Astrocyte (in vitro differentiated cells and primary cell): ENCODE measurements at regions not wholly inside any gene's neighbourhood (a gene's known extent, or its start where the extent isn't known, plus 50 kb on each side); places are given as distances from the start of the nearest gene placed in this dataset.

ENCODE experiments used
- DNase-seq: peaks from one replicate; pipeline ENCODE4 v3.0.0-alpha.2; 2010; ENCODE audit warnings: low read depth
- FAIRE-seq: peaks from 2 replicates; lab custom pipeline; 2011; peaks lifted over from hg19 to GRCh38; lab: Jason Lieb, UNC
- H2AFZ ChIP-seq: 2 replicates; pipeline ENCODE4 v1.6.0; 2012; ENCODE audit warnings: low read depth, low read length, inconsistent platforms
- H3K27ac ChIP-seq: 2 replicates; pipeline ENCODE4 v1.5.1; 2011; ENCODE audit warnings: low read depth, low read length, inconsistent platforms
- H3K27me3 ChIP-seq: 2 replicates; pipeline ENCODE4 v1.6.0; 2011; ENCODE audit warnings: low read length, inconsistent platforms; ENCODE audit not compliant: insufficient read depth
- H3K36me3 ChIP-seq: 2 replicates; pipeline ENCODE4 v1.5.1; 2011; ENCODE audit warnings: low read length, inconsistent platforms; ENCODE audit not compliant: insufficient read depth
- H3K4me1 ChIP-seq: 2 replicates; pipeline ENCODE4 v1.5.1; 2011; ENCODE audit warnings: low read length, inconsistent platforms; ENCODE audit not compliant: insufficient read depth
- H3K4me2 ChIP-seq: 2 replicates; pipeline ENCODE4 v1.6.0; 2012; ENCODE audit warnings: low read length, inconsistent platforms
- H3K4me3 ChIP-seq: 2 replicates; pipeline ENCODE4 v1.5.1; 2011; ENCODE audit warnings: low read depth, mild to moderate bottlenecking, low read length, inconsistent platforms; ENCODE audit not compliant: insufficient read depth
- H3K79me2 ChIP-seq: 2 replicates; pipeline ENCODE4 v1.6.0; 2012; ENCODE audit warnings: mild to moderate bottlenecking, low read length, inconsistent platforms; ENCODE audit not compliant: insufficient read depth
- H3K9ac ChIP-seq: 2 replicates; pipeline ENCODE4 v1.6.0; 2012; ENCODE audit warnings: mild to moderate bottlenecking, low read length, inconsistent platforms
- H3K9me3 ChIP-seq: 2 replicates; pipeline ENCODE4 v1.5.1; 2012; ENCODE audit warnings: low read depth, mild to moderate bottlenecking, low read length, inconsistent platforms; ENCODE audit not compliant: insufficient read depth
- H4K20me1 ChIP-seq: 2 replicates; pipeline ENCODE4 v1.6.0; 2012; ENCODE audit warnings: low read length, inconsistent platforms; ENCODE audit not compliant: insufficient read depth
- H3K27ac Mint-ChIP-seq: one replicate; pipeline ENCODE4 v1.8.0; 2021; ENCODE audit warnings: mild to moderate bottlenecking, mixed read lengths; ENCODE audit not compliant: unreplicated experiment
- H3K27me3 Mint-ChIP-seq: one replicate; pipeline ENCODE4 v1.8.0; 2021; ENCODE audit warnings: low read depth, mixed read lengths; ENCODE audit not compliant: unreplicated experiment
- H3K36me3 Mint-ChIP-seq: one replicate; pipeline ENCODE4 v1.8.0; 2021; ENCODE audit warnings: low read depth, mixed read lengths; ENCODE audit not compliant: unreplicated experiment
- H3K4me1 Mint-ChIP-seq: one replicate; pipeline ENCODE4 v1.8.0; 2021; ENCODE audit warnings: low read depth, mixed read lengths; ENCODE audit not compliant: unreplicated experiment
- H3K4me3 Mint-ChIP-seq: one replicate; pipeline ENCODE4 v1.8.0; 2021; ENCODE audit warnings: mild to moderate bottlenecking, moderate library complexity, mixed read lengths; ENCODE audit not compliant: unreplicated experiment
- H3K9me3 Mint-ChIP-seq: one replicate; pipeline ENCODE4 v1.8.0; 2021; ENCODE audit warnings: mild to moderate bottlenecking, mixed read lengths; ENCODE audit not compliant: unreplicated experiment
- CTCF ChIP-seq: IDR thresholded peaks from 2 replicates; pipeline ENCODE4 v1.5.1; 2011; ENCODE audit warnings: low read depth, mild to moderate bottlenecking, inconsistent platforms, low read length, moderate library complexity; ENCODE audit not compliant: insufficient read depth
- EZH2 ChIP-seq: IDR thresholded peaks from 2 replicates; pipeline ENCODE4 v1.6.1; 2012; ENCODE audit warnings: mild to moderate bottlenecking, low read length, inconsistent platforms; ENCODE audit not compliant: insufficient read depth

DNA sequence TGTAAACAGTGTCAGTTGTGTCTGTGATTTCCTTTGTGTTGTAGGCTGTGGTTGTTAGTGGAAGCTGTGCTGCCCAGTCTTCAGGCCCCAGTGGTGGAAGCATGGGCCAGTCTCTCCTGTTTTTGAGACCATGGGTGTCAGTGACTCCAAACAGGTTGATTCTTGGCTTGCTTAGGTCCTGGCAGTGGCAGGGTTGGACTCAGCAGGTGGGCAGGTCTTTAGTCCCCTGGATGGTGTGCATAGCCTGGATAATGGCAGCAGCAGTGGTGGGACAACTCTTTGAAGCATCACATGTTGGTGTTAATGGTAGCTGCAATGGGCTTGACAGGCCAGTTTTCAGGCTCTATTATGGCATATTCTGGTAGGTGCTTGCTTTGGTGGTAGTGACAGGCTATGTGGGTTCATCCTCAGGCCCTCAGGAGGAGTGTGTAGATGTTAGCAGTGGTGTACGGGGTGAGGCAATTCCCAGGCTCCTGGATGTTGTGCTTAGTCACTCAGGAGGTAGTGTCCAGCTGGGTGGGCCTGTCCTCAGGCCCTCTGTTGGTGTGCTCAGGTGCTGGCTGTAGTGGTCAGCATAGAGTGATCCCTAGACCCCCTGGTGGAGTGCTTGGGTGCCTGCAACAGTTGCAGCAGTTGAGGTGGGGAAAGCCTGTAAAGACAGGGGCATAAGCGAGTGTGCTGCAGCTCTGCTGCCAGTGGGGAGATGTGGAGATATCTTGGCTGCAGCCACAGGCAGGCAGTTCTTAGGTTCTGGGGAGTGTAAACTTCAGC lies 596.7 kb downstream of the PDCD6IP start:
- Mint-ChIP-seq H3K27me3 (no peaks in the 10 kb centered on the region), H3K36me3 (peaks cover 3% of the 10 kb centered on the region), H3K4me1 (peaks cover 4% of the 10 kb centered on the region), H3K27ac (no peak overlapping the region), H3K4me3 (no peak overlapping the region), H3K9me3 (peaks cover 5% of the 10 kb centered on the region)
- Histone ChIP-seq H3K4me2 (no peak overlapping the region), H3K27ac (no peak overlapping the region), H3K79me2 (no peaks in the 10 kb centered on the region), H3K4me1 (no peaks in the 10 kb centered on the region), H3K27me3 (no peaks in the 10 kb centered on the region), H4K20me1 (no peaks in the 10 kb centered on the region), H3K4me3 (no peak overlapping the region), H3K9ac (no peak overlapping the region), H3K9me3 (peaks cover 3% of the 10 kb centered on the region), H2AFZ (no peak overlapping the region), H3K36me3 (no peaks in the 10 kb centered on the region)
- DNase-seq, result no peak
- TF ChIP-seq CTCF, result no peak
- no peak for TF ChIP-seq EZH2
- FAIRE-seq, result no peak

- no peaks in the 10 kb centered on the region for H3K79me2 ChIP-seq
- H3K9ac ChIP-seq, result no peak overlapping the region
- H3K36me3 ChIP-seq, result no peaks in the 10 kb centered on the region
- no peak overlapping the region for H2AFZ ChIP-seq
- peaks cover 7% of the 10 kb centered on the region for H3K9me3 Mint-ChIP-seq
- FAIRE-seq (no peak), DNase-seq (no peak)
- H3K4me1 Mint-ChIP-seq, result peaks cover 4% of the 10 kb centered on the region
- peaks cover 3% of the 10 kb centered on the region for H3K9me3 ChIP-seq
- H3K27me3 ChIP-seq, result no peaks in the 10 kb centered on the region
- H3K27ac Mint-ChIP-seq, result no peak overlapping the region
- no peaks in the 10 kb centered on the region for H3K27me3 Mint-ChIP-seq
- no peak overlapping the region for H3K4me3 Mint-ChIP-seq
- H3K4me3 ChIP-seq, result no peak overlapping the region
- H3K27ac ChIP-seq, result no peak overlapping the region
- H4K20me1 ChIP-seq, result no peaks in the 10 kb centered on the region
- no peaks in the 10 kb centered on the region for H3K4me1 ChIP-seq
- TF ChIP-seq EZH2 (no peak), CTCF (no peak)
- no peak overlapping the region for H3K4me2 ChIP-seq
- H3K36me3 Mint-ChIP-seq, result peaks cover 3% of the 10 kb centered on the region
These were observed 597.9 kb downstream of the PDCD6IP start for GRCh38 chr3:34396288-34396687.

DNA sequence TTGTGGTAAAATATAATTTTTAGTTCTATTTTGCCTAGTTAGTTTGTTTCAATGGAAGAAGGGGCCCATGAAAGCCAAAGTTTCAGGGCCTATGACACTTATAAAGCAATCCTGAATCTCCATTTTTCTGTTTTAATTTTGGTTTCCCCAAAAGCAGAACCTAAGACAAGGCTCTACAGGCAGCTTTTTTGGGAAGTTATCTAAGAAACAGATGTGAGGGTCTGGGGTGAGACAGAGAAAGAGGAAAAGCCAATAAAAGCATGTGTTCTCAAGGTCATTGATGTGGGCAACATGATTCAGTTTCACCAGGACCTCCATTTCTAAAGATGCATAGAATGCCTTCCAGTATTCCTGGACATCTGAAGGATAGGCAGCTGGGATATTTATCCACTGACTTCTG lies 598.5 kb downstream of the PDCD6IP start:
- H3K9me3 Mint-ChIP-seq, result peaks cover 7% of the 10 kb centered on the region
- H3K4me3 Mint-ChIP-seq, result no peak overlapping the region
- H3K27me3 ChIP-seq, result no peaks in the 10 kb centered on the region
- H3K79me2 ChIP-seq, result no peaks in the 10 kb centered on the region
- H3K36me3 ChIP-seq, result no peaks in the 10 kb centered on the region
- no peak overlapping the region for H2AFZ ChIP-seq
- DNase-seq (no peak), FAIRE-seq (no peak)
- H3K9ac ChIP-seq, result no peak overlapping the region
- no peak overlapping the region for H3K4me3 ChIP-seq
- peaks cover 3% of the 10 kb centered on the region for H3K36me3 Mint-ChIP-seq
- no peaks in the 10 kb centered on the region for H3K4me1 ChIP-seq
- no peak for TF ChIP-seq CTCF
- no peak for TF ChIP-seq EZH2
- H3K4me1 Mint-ChIP-seq, result peaks cover 4% of the 10 kb centered on the region
- no peak overlapping the region for H3K27ac Mint-ChIP-seq
- H4K20me1 ChIP-seq, result no peaks in the 10 kb centered on the region
- H3K9me3 ChIP-seq, result peaks cover 3% of the 10 kb centered on the region
- no peak overlapping the region for H3K4me2 ChIP-seq
- no peaks in the 10 kb centered on the region for H3K27me3 Mint-ChIP-seq
- no peak overlapping the region for H3K27ac ChIP-seq
